Ovary (tissue), 3 donors: ENCODE measurements at regions not wholly inside any gene's neighbourhood (a gene's known extent, or its start where the extent isn't known, plus 50 kb on each side); places are given as distances from the start of the nearest gene placed in this dataset.

ENCODE experiments used
- EP300 ChIP-seq: sonication (generic); formaldehyde crosslinking; IDR thresholded peaks from one replicate; pipeline ENCODE4 v1.6.1; 2017; ENCODE audit warnings: antibody characterized with exemption
- POLR2A ChIP-seq: fragments of 450-650 bp; IDR thresholded peaks from one replicate; pipeline ENCODE4 v1.6.1; 2017; ENCODE audit warnings: antibody characterized with exemption, mild to moderate bottlenecking, moderate library complexity
- TF ChIP-seq, protein P1 (sequence below), 3 donors: fragments of 450-650 bp in 2 of 3; fragments of 200-600 bp in 1 of 3; IDR thresholded peaks; one replicate each; pipeline versions ENCODE4 v1.5.1 to v1.8.0; 2016 to 2022; ENCODE audit warnings: antibody characterized with exemption in 3 of 3, mild to moderate bottlenecking in 1 of 3
- donor health status: DM: no; HTN: no; CAD: no.

DNA sequence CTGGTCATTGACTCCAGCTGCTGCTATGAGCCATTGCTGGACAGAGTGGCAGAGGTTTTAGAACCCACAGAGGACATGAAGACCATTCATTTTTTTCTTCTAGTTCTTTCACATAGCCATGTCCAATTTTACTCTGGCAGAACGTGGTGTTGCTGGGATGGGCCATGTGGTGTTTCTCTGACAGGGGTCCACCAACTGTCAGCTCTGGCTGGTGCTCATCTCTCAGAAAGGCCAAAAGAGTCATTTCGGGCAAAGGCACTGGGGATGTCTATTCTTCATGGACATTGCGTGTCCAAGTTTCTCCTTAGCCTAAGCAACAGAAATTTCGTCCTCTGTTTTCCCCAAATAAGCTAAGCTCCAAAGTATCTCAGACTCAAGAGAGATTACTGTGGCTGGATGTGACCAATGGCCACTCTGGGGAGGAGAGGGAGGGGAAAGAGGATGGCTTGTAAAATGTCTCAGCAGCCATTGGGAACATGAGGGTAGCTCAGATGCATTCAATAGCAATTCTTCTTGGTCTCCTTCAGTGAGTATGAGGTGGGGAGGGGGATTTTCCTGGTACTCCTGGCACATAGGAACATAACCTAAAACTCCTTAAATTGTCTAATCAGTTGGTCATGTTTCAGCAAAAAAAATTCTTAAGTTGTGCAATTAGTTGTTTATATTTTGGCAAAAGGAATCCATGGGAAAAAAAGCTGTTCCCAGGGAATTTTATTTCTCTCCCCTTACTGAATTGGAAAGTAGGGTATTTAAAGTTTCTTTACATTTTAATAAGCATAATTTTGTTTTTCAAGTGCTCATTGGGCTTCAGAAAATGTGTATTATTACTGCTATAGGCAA lies 131.6 kb upstream of the MITF start:
- TF ChIP-seq, protein P1, sequence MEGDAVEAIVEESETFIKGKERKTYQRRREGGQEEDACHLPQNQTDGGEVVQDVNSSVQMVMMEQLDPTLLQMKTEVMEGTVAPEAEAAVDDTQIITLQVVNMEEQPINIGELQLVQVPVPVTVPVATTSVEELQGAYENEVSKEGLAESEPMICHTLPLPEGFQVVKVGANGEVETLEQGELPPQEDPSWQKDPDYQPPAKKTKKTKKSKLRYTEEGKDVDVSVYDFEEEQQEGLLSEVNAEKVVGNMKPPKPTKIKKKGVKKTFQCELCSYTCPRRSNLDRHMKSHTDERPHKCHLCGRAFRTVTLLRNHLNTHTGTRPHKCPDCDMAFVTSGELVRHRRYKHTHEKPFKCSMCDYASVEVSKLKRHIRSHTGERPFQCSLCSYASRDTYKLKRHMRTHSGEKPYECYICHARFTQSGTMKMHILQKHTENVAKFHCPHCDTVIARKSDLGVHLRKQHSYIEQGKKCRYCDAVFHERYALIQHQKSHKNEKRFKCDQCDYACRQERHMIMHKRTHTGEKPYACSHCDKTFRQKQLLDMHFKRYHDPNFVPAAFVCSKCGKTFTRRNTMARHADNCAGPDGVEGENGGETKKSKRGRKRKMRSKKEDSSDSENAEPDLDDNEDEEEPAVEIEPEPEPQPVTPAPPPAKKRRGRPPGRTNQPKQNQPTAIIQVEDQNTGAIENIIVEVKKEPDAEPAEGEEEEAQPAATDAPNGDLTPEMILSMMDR (IDR thresholded peaks at IDR 0.05) = no peak
- TF ChIP-seq POLR2A (no peak), EP300 (no peak)
